ENCODE measurements at regions not wholly inside any gene's neighbourhood (a gene's known extent, or its start where the extent isn't known, plus 50 kb on each side); places are given as distances from the start of the nearest gene placed in this dataset.

DNA sequence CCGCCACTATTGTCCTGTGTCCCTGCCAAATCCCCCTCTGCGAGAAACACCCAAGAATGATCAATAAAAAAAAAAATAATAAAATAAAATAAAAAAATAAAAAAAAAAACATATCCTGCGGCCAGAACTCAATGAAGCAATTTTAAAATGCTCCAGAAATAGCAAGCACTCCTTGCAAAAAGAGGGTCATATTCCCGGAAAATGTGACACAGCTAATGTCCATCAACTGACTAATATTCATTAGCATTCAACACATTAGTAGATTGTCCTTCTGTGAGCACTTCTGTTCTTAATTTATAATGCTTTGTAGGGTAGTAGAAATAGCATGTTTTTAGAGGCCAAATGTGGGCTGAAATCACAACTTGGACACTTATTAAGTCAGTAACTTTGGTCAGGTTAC, 252.3 kb upstream of the SESN3 start:
- DNase-seq (ENCODE audit: low read depth) = no peak

DNA sequence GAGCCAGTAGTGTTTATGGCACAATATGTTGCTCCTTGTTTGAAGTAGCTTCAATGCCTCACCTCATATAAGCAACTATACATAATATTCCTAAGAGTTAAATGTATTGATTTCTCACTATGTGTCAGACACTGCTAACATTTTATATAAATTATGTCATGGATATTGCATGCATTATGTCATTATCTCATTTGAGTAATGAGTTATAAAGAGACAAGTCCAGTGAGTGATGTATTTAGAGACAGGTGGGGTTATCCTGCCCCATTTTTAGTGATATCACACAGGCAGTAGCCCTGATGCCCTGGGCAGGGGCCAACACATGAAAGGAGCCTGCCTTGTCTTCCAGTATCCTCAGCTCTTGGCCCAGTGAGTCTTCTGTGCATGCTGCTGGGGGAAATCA, 247.0 kb upstream of the SESN3 start:
- no peak for DNase-seq (ENCODE audit: low read depth)

DNA sequence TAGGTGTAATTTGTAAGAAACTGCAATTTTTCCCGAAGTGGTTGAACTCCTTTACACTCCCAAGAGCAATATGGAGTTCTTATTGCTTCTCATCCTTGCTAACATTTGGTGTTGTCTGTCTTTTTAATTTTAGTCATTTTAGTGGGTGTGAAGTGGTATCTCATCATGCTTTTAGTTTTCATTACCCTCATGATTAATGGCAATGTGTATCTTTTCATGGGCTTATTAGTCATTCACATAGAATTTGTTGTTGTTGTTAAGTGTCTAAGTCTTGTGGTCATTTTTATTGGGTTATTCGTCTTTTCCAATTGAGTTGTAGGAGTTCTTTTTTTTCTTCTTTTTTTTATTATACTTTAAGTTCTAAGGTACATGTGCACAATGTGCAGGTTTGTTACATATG, 238.3 kb upstream of the SESN3 start:
- DNase-seq (ENCODE audit: low read depth) = no peak

DNA sequence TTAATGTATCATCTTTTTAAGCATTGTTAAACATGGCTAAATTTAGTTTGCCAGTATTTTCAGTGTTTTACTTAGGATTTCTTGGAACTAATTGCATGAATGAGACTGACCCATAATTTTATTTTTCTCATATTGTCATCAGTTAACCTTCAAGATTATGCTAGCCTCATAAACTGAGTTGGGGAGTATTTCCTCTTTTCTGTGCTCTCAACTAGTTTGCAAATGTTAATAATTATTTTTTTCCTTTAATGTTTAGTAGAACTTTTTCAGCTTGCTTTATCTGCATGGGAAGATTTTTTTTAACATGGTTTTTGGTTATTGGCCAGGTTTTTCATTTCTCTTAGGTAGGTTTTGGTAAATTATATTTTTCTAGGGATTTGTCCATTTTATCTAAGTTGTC, 235.4 kb upstream of the SESN3 start:
- DNase-seq (ENCODE audit: low read depth) = no peak

DNA sequence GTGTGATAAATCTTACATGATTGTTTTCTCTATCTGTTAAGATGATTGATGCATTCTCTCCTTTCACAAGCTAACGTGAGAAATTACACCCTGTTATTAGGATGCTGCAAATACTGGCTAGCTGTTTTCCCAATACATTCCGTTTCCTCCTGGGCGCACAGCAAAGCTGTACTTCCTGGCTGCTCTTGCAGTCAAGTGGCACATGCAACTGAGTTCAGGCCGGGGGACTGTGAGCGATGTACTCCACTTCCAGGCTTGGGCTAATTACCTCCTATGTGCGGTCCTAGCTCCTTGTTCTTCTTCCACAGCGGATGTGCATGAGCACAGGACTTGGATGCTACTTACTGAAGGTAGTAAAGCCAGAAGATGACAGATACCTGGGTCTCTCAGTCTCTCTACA, 234.9 kb upstream of the SESN3 start:
- DNase-seq (ENCODE audit: low read depth) = no peak

DNA sequence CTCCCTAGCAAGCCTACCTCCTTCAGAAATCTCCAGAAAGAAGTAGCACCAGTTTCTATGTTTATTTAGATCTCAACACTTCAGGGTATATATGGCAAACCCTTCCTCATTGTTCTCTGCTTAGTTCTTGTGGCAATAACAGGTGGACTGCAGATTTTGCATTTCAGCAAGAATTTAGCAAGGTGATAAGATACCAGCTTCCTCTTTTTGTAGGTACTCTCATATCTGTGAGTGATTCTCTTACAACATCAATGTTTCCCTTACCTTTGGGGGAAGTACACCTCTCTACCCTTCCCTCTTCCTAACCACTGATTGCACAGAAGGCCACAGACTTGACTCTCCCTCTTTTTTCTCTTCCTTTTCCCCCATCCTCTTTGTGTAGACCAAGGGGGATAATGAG, 230.9 kb upstream of the SESN3 start:
- DNase-seq (ENCODE audit: low read depth) = no peak

DNA sequence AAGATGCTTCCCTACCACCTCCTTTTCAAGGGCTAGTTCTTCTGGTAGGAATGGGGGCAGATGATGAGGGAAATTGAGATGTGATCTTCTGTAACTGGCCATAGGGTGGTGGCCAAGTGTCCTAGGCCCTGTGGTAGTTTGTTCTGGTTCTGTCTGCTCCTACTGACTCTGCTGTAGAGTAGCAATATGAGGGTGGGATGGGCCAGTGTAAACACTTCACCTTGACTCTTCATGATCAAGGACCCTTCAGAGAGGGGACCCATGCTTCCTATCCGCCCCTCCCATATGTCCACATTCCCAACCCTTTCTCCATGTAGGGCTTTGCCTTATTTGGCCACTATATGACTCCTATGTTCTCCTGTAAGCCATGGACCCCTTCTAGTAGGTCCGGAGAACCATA, 230.3 kb upstream of the SESN3 start:
- DNase-seq (ENCODE audit: low read depth) = no peak

DNA sequence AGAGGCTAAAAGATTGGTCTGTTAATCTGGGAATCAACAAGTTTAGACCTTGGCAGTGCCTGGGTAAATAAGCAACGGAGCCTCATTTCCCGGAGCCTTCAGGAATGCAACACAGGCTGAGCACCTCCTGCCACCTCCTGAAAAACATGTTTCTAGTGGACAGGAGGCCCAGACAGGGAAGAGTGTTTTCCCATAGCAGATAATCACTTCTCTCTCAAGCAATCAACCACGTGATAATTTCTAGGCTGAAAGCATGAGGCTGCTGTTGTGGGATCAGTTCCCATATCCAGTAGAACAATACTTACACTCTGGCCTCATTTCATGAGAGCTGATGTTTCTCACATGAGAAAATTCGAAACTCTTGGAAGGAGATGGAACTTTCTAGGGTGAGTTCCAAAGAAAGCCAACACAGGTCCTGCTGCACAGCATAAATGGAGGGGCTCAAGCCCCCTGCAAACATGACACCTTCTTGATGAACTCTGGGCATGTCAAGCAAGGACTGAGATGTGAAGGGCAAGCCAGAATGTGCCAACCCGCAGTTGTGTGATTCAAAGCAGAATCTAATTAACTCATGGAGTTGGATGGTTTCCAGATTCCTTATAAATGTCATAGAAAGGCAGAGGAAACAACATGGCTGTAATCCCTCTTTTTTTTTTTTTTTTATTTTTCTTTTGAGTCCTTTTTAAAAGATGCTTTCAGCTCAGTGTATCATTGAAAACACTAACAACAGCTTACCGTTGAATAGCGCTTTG, 228.5 kb upstream of the SESN3 start:
- no peak for DNase-seq (ENCODE audit: low read depth)

DNA sequence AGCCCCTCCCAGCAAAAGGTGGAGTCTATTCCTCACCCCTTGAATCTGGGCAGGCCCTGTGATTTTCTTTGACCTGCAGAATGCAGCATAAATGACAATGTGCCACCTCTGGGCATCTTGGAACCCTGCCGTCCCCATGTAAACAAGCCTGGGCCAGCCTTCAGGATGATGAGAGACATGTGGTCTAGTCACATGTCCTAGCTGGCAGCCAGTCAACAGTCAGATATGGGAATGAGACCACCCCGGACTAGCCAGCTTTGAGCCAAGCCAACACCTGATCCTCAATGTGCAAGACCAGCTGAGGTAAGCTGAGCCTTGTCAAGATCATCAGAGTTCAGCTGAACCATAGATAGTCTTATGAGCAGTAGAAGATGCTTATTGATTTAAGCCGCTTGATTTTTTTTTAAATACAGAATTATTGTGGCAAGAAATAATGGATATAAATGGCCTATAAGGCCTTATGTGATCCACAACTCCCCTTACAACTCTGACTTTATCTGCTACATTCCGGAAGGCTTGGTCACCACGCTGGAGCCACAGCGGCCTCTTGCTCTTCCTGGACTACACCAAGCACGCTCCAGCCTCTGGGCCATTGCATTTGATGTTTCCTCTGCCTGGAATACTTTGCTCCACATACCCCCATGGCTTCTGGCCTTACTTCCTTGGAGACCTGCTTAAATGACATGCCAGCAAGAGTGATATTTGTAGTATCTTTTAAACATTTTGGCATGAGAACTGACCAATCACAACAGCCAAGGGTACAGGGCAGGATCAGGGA, 225.9 kb upstream of the SESN3 start:
- no peak for DNase-seq (ENCODE audit: low read depth)

DNA sequence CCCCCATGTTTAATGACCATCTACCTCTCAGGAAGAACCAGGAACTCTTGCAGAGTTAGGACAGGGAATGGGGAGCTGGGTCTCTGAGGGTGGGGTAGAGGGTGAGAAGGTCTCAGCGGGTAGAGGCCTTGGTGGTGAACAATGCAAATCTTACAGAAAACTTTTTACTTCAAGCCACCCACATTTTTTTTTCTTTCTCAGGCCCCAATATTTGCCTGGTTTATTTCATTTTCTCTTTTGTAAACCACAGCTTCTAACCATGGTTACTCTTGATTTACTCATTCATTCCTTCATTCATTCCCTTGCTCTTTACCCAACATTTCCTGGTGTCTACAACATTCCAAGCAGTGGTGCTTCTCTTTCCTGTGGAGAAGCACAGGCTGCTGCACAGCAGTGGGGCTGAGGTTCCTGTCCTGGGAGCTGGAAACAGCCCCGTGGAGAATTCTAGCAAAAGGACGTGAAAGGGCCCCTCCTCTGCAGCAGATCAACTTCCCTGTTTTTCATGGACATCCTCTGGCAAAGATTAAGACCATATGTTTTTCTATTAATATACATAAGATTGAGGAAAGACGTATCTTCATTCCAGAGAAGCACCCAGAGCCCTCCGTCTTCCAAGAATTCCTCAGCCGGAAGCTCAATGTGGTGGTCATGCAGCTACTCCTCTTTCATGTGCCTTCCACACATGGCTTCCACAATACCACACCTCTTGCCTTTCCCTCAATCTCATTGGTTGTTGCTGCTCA, 224.4 kb upstream of the SESN3 start:
- no peak for DNase-seq (ENCODE audit: low read depth)

DNA sequence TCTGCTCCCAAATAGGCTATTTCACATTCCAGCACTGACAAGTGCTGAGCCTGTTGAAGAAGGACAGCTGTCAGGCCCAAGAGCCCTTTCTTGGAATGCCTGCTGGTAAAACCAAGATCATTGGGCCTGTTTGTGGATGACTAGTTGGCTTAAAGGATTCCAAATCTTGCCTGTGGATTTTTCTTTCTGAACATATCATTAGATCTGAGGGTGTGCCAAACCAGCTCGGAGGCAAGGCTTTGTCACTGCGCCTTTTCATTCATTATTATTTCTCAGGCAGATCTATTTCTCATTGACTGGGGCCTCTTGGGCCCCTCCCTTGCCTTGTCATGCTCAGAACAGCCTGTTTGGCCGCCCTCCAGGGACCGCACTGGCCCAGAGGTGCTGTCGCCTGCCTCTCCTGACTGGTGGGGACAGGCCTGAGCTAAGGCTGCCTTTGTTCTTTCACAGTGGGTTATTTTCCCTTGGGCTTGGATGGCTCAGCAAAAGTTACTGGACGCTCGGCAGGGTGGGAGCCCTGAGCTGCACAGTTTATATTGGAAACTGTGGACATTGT, 222.7 kb upstream of the SESN3 start:
- no peak for DNase-seq (ENCODE audit: low read depth)

DNA sequence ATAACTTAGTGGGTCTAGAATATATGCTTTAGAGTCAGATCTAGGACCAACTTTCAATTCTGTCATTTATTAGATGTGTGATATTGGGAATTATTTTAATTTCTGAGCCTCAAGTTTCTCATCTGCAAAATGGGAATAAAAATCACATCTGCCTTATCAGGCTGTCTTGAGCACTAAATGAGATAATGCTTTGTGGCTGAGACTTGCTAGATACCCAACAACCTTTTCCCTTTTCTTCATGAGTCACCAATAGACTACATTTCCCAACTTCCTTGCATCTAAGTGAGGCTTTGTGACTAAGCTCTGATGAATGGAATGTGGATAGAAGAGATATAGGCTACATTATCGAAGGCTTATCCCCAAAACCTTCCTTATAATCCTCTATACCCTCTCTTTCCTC, 220.7 kb upstream of the SESN3 start:
- DNase-seq (ENCODE audit: low read depth) = no peak

DNA sequence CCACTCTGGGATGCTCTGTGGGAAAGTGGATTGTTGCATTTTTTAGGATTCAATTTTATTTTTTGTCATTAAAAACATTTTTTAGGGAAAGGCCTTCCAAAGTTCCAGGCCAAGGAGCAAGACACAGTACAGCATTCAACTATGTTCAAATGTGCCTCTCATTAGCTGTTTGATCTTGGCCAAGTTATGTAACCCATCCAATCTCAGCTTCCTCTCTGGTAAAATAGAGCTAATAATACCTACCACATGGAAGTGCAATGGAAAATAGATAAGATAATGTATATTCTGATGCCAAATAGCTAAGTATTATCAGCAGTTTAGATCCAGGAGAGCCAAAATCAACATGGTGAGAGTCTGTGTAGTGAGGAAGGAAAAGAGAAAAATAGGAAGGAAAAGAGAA, 220.3 kb upstream of the SESN3 start:
- no peak for DNase-seq (ENCODE audit: low read depth)

DNA sequence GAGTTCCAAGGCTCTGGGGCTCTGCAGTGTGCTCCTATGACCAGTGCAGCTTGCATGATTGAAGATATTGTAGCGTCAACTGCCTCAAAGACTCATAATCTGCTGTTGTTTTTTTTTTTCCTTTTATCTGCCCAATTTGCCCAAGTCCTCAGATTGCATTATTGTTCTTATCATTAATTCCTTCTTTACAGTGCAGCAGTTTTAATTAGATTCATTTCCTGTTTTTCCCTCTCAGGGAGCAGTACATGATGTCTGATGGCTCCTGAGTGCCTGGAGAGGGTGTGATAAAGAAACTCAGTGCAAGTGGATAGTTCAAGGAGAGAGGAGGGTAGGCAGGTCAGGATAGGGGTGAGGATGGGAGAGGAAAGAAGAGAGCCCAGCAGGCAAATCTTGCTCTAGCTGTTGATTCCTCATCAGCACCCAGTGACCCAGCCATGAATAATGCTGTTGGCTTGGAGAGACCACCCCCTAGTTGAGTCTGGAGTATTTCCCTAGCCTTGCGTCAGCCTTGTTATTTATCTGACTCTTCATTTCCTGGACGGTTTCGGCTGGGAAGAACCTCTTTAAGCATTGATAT, 219.6 kb upstream of the SESN3 start:
- no peak for DNase-seq (ENCODE audit: low read depth)

DNA sequence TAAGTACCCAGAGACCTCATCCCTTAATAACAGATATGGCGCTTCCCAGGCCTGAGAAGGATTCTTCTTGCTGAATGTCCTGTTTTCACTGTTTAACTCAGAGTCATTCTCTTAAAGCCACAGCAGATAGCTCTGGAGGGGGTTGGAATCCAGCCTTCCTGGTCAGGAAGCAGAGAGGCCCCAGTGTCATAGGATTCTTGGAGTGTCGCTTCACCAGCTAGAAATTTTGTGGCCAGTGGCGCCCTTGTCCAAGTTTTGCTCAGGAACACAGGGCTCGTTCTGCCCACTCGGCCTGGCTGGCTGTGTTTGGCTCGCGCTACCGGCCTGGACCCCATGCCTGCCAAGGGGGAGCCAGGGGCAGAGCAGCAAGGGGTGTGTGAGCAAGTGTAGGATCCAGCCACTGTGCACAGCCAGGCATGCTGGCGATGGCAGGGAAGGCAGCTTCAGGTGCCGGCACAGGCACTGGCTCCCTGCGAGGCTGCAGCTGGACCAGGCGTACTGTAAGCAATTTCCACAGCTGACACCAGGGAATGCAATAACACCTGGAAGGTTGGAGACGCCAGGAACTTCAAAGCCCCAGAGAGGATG, 214.8 kb upstream of the SESN3 start:
- DNase-seq (ENCODE audit: low read depth) = no peak

DNA sequence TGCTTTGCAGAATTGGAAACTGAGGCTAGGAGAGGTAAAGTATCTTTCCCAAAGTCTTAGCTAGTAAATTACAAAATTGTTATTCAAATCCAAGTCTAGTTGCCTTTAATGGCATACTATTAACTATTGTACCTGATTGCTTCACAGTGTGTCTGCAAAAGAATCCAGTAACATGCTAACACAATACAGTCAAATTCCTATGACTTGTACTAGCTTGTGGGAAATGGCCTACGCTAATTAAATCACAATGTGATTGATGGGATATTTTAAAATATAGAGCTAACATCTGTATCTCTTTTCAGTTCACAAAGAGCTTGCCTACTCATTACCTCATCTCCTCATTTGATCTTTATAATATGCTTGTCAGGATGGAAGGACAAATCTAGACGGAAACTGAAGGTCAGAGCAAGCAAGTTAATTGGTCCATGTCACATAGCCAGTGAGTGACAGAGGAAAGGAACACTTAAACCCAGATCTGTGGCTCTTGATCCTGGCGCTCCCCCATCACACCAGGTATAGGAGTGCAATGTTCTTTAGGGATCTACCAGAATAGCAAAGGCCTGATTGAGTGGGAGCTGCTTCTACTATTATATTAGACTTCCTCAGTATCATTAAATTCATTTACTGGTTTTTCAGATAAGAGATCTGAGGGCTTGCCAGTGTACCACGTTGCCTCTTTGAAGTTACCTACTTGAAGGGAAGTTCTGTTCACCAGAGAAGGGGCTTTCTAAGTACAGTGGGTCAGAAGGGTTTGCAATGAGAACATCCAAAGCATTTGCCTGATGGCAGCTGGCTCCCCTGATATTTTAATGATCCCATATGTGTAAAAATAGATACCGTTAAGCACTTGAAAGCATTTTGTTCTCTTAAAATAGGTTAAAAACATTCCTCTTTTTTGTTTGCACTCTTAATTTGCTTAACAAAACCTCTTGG, 213.6 kb upstream of the SESN3 start:
- DNase-seq (ENCODE audit: low read depth) = no peak

DNA sequence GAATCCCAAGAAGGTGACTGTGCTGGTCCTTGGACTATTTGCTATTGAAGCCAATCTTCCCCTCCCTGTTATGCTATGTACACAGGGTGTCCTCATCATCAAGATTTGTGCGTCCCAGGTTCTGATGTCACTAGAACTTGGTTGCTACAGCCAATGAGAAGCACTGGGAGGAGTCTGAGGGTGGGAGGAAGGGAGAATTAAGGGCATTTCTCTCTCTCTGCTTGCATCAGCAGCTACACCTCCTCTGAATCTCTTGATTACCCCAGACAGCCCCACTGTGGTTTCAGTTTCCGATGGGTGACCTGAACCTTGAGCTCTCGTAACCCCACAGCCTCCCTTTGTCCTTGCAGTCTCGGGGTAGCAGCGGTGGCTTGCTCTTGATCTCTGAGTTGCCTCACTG, 212.4 kb upstream of the SESN3 start:
- DNase-seq (ENCODE audit: low read depth) = no peak

DNA sequence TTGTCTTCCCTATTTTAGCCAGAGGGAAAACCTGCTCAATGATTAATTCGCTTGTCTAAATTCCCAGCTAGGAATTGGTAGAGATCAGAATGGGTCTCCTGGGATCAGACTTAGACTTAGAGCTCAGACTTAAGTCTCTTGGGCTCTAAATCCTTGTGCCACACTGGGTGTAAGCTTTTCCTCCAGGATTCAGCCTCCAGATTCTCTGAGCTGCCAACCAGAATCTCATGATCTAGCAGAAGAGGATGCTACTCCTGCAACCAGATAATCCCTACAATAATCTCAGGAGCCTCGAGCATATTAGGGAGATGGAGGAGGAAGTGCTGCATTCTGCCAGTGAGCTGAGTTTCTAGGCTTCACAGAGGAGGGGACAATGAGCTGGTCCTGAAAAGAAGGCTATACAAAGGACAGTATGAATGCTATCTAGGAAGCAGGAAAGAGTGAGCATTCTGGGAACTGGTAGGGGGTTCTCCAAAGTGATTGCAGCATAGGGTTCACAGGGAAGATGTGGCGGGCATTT, 211.6 kb upstream of the SESN3 start:
- no peak for DNase-seq (ENCODE audit: low read depth)

DNA sequence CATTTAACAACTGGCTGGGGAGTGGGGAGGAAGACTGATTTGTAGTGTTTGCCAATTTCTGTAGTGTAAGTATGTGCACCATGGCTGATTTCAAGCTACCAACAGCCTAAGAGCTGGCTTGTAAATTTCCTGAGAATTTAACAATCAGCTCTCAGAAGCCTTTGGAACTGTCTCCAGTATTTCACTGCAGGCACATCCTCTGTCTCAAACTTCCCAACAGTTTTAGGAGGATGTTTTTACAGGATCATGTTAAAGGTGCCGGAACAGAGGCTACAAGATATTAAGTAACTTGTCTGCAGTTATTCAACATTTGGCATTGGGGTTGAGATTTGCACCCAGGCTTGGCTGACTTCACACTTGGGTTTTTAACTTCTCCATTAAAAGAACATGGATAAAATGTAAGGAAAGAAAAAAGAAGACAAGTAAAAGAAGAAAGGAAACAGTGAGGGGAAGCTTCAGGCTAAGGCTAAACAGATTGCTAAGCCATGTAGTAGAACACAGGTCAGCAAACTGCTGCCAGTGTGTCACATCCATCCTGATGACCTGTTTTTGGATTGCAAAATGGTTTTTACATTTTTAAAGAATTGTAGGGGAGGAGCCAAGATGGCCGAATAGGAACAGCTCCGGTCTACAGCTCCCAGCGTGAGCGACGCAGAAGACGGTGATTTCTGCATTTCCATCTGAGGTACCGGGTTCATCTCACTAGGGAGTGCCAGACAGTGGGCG, 204.8 kb upstream of the SESN3 start:
- DNase-seq (ENCODE audit: low read depth) = no peak

DNA sequence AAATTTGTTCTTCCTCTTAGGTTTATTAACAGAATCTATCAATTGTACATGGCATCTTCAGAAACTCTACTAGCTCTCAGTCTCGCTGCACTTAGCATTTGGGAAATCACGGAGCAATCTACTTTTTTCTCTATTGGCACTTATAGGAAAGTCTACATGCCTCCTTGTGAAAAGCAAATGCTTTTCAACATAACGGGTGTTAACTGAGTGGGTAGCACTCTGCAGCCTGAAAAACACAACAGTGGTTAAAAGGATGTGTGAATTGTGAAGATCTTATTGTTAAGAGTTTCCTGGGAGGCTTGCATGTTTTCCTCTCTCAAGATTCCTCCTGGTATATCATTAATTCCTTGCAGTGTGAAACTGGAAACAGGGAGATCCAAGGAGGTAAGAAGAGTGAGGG, 204.2 kb upstream of the SESN3 start:
- no peak for DNase-seq (ENCODE audit: low read depth)
